Endothelial cell of umbilical vein (primary cell): ENCODE measurements at regions not wholly inside any gene's neighbourhood (a gene's known extent, or its start where the extent isn't known, plus 50 kb on each side); places are given as distances from the start of the nearest gene placed in this dataset.

Experiments
- CTCF ChIP-seq, 2 donors: IDR thresholded peaks; 1 replicate in 1 of 2; 2 replicates in 1 of 2; pipeline ENCODE4 v1.5.1; 2011; ENCODE audit warnings: low read length in 2 of 2, mild to moderate bottlenecking in 2 of 2, moderate library complexity in 2 of 2, control low read depth in 1 of 2, inconsistent platforms in 1 of 2, low read depth in 1 of 2; ENCODE audit not compliant: insufficient read depth in 1 of 2; ENCODE audit errors: extremely low read depth in 1 of 2
- GATA2 ChIP-seq: IDR thresholded peaks from 2 replicates; pipeline ENCODE4 v1.7.0; 2011; ENCODE audit warnings: low read depth, mild to moderate bottlenecking, moderate library complexity, mixed read lengths, low read length; ENCODE audit not compliant: insufficient read length, insufficient read depth
- POLR2A ChIP-seq: IDR thresholded peaks from 2 replicates; pipeline ENCODE4 v1.6.1; 2012; ENCODE audit warnings: low read depth, mild to moderate bottlenecking, control low read depth, low read length

GRCh38 chr18:29823671-29824070 is 1218.9 kb downstream of the DSC3 start:
- TF ChIP-seq CTCF (IDR thresholded peaks at IDR 0.05; ENCODE audit: extremely low read depth in 1 of 2, insufficient read depth in 1 of 2, low read depth in 1 of 2, low read length in 2 of 2) = no peak
- TF ChIP-seq GATA2 = no peak
- TF ChIP-seq POLR2A = no peak
